ENCODE measurements at regions not wholly inside any gene's neighbourhood (a gene's known extent, or its start where the extent isn't known, plus 50 kb on each side); places are given as distances from the start of the nearest gene placed in this dataset.
"Not testable (repeated sequence)": the region's sequence is repeated elsewhere in the genome, so short reads cannot be mapped to it uniquely, and the experiment has no call there.

GRCh38 chr18:30141506-30141905, 901.0 kb downstream of the DSC3 start:
- not testable (repeated sequence) for DNase-seq

DNA sequence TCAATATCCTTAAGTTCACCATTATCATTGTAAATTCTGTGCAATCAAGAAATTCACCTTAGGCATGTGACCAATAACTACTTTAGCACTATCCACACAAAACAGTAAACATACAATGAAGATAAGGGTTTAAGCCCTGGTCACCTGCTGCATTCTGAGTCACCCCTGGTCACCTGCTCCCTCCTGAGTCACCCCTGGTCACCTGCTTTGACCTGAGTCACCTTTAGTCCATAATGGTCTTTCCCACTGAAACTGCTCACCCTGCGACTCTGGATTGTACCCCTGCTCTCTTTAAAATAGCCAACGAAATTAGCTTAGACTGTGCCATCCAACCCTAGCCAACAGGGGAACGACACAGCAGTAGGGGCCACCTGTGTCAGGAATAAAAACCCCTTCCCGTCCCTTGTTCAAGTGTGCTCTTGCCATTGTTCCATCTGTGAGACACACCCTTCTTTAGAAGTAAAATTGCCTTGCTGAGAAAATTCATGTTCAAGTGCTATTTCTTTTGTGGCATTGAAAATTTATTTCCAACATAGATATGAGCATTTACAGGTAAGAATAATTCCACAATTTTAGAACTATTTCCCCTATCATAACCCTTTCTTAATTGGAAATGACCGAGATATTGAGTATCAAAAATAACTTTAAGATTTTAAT, 902.8 kb downstream of the DSC3 start:
- no peak for DNase-seq

DNA sequence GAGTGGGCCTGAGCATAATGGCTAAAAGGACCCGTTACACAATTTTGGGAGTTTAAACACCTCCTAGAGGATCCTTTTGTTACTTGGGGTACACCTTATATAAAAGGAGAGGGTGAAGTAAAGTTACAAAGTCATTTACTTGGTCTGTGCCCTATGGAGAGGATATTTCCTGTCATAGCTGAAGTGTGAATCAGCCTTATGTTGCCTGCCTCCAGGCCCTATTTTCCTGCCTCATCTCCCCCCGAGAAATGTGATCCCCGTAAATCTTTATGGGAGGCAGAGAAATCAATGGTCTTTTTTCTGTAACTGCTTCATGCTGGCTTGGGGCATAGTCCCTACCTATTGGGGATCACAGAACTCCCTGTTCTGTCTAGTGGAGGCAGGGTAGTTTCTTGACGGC, 906.6 kb downstream of the DSC3 start:
- DNase-seq, result no peak

- no peak for DNase-seq
Observed at GRCh38 chr18:30134020-30134419, 908.5 kb downstream of the DSC3 start.

DNA sequence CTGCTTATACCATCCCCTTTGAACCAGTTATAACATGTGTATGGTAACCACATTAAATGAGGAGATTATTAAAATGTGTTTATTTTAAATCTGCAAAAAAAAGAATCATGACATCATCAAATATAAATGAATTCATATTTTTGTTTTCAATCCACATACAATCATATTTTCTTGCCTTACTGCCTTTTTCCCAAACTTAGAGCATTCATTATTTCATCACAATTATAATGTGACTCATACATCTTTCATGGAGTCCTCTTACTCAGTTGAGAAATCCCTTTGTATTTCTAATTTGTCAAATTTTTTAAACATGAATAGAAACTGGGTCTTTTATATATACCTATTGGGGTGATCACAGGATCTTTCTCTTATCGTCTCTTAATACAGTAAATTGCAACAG, 909.6 kb downstream of the DSC3 start:
- DNase-seq, result no peak

GRCh38 chr18:30121397-30121796, 921.1 kb downstream of the DSC3 start:
- no peak for DNase-seq

- no peak for DNase-seq
Observed at GRCh38 chr18:30113454-30113853, 929.1 kb downstream of the DSC3 start.

- DNase-seq, result no peak
Observed at GRCh38 chr18:30106356-30106755, 936.2 kb downstream of the DSC3 start.

DNA sequence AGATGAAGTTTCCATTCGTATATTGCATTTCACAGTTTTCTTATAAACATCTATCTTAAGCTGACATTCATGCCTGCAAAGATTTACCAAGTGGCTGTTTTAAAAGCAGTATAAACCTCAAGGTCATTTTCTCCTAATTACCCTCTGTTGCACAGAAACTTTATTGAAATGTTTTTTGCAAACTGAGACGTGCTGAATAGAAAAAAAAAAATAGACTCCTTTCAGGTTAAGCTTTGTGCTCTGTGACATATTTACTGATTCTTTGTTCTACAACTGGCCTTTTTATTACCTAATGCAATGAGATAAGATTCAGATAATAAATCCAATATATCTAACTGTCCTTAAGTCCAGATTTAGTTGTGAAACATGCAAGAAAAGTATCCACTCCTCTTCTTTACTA, 938.7 kb downstream of the DSC3 start:
- no peak for DNase-seq

DNA sequence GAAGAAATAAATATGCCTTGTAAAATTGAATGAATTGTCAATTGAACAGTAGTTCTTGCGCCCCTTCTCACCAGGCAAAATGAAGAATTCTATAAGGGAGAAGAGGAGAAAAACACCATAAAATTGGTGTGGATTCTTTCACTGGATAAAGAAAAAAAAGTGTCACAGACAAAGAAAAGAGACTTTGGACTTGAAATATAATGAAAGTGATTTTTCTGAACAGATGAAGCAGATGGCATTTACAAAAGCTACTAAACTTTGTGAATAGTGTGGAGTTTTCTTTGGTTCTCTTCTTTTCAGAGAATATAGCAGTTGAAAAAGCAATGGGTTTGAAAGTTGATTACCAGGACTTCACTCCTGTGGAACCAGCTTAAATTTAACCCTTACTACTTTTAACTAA, 945.7 kb downstream of the DSC3 start:
- DNase-seq, result no peak

- DNase-seq, result no peak
Observed at GRCh38 chr18:30094556-30094955, 948.0 kb downstream of the DSC3 start.

DNA sequence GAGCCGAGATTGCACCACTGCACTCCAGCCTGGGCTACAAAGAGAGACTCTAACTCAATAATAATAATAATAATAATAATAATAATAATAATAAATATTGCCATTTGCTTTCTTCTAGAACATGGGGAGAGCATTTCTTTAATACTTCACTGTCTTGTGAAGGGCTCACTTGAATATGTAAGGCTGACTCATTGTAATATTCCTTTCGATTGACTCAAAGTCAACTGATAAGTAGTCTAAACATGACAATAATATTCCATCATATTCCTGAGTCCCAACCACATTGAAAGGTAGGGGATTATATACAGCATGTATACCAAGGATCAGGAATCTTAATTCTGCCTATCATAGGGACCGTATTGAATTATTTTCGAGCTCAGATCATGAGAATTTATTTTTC, 949.2 kb downstream of the DSC3 start:
- DNase-seq, result no peak

DNA sequence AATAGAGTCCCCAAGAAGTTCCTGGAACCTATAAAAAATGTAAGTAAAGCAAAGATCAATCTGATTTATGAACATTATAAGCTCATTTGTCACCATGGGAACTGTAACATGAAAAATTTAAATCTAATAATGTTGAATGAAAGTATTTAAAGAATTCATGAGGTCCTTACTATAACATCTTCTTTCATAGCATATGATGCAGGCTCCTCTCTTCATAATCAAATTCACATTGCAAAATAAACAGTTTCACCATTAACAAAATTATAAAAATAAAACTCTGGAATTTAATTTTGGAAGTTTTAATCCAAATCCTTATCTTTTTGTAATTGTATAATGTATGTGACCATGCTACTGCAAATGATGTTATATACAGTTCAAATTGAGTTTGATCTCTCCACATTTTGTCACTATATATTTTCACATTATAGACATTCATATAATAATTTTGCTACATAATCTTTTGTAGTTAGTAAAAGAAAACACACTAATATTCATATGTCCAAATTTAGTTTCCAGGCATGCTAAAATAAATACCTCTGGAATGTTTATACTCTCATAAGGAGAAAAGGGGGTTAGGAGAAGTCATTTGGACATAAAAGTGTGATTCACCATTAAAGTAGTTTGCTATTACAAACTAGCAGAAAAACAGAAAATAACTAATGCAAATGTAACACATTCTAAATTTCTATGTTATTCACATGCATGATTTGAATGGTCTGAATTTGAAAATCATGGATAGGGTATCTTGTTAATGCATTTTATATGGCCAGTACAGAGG, 954.1 kb downstream of the DSC3 start:
- no peak for DNase-seq

- no peak for DNase-seq
Observed at GRCh38 chr18:30086351-30086750, 956.2 kb downstream of the DSC3 start.

- no peak for DNase-seq
Observed at GRCh38 chr18:30081122-30081521, 961.4 kb downstream of the DSC3 start.

DNA sequence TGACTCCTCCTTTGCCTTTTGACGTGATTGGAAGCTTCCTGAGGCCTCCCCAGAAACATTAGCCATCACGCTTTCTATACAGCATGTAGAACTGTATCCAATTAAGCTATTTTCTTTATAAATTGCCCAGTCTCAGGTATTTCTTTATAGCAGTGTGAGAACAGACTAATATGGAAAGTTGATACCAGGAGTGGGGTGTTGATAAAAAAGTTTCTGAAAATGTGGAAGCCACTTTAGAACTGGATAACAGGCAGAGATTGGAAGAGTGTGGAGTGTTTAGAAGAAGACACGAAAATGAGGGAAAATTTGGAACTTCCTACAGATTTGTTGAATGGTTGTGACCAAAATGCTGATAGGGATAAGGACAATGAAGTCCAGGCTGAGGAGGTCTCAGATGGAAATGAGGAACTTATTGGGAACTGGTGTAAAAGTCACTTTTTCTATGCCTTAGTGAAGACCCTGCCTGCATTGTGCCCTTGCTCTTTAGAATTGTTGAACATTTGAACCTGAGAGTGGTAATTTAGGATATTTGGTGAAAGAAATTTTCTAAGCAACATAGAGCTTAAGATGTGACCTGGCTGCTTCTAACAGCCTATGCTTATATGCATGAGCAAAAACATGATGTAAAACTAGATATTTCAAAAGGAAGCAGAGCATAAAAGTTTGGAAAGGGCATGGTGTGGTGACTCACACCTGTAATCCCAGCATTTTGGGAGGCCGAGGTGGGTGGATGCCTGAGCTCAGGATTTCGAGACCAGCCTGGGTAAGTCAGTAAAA, 969.7 kb downstream of the DSC3 start:
- DNase-seq, result no peak

DNA sequence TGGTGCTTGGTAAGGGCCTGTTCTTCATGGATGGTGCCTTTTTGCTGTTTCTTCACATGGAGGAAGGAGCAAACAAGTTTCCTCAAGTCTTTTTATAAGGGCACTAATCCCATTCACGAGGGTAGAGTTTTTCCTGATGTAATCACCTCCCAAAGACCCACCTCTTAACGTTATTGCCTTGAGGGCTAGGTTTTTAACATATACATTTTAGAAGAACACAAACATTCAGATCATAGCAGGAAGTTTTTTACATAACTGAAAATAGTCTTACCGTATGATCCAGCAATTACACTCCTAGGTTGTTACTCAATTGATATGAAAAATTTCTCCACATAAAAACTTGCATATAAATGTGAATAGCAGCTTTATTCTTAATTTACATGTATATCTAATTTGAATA, 976.3 kb downstream of the DSC3 start:
- DNase-seq, result no peak

- DNase-seq, result no peak
Observed at GRCh38 chr18:30057398-30057797, 985.1 kb downstream of the DSC3 start.

DNA sequence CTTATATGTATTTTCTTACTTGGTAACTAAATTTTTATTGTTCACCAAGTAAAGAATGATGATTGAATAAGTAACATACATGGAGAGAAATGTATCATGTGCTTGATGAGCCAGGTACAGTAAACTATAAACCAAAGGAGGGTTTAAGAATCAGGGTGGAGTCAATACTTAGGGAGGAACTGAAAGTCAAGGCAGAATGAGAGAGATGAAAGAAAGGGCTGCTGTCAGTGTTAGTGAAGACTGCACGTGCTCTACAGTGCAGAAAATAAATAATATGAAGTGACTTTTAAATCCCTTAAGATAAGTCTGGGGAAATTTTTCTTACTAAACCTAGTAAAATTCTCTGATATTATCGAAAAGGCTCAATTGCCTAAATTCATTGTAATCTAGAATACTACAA, 986.0 kb downstream of the DSC3 start:
- no peak for DNase-seq

DNA sequence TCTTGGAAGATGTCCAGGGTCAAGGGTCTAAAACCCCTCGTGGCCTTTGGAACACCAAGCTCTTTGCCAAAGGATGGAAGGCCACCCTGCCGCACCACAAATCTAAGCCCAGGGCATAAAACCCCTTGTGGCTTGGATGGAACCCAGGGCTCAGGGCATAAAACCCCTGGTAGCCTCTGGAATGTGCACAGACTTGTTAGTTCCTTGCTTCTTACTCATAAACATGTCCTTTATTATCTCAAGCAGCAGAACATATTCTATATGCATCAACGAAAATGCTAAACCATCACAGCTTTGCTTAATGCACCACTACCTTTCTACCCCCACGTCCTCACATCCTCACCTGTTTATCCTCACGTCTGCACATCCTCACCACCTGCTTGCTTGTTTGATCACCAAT, 998.0 kb downstream of the DSC3 start:
- DNase-seq, result no peak

DNA sequence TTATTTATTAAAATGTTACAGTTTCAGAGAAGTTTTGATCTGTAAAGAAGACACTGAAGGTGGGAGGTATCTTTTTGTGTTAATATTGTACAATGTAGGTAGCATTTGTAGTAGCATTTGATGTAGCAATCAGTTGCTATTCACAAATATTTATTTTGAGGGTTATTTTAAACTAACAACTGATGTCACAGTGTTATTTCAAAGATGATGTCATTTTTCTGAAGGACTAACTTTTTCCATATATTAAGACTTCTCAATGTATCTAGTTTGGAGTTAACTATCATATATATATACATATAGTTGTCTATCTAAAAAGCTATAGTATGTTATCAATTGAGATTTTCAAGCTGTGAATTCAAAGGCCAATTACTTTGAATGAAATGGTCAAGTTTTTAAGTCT, 1003.3 kb downstream of the DSC3 start:
- no peak for DNase-seq

- no peak for DNase-seq
Observed at GRCh38 chr18:30034818-30035217, 1007.7 kb downstream of the DSC3 start.

DNA sequence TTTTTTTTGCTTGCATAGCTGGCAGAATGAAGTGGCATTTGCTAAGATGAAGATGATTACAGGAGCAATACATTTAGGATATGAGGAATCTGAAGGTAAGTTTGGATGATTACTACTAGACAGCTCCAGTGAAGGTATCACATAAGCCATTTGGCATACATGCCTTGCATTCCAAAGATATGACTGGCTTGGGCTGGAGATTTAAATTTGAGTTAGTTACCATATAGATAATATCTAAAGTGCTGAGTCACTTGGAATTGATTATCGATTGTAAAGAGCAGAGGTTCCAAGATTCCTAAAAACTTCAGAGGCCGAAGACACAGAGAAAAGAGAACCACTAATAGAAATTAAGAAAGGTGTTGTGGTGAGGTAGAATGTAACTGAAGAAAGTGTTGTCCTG, 1026.4 kb downstream of the DSC3 start:
- DNase-seq, result no peak

DNA sequence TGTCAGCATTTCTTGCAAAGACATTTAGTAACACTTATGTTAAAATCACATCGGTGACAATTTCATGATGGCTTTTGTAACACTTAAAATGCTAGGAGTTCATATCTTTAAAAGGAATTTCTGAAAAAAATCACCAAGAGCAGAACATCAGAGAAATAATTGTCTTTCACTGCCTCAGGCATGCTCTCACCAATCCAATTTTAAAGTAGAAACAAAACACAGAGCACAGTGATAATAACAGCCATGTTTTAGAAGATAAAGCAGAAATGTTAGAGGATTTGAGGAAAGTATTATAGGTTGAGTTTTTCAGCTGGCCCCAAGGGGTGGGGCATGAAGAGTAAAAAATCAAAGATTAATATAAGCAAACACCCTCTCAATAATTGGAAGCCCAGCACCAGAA, 1037.6 kb downstream of the DSC3 start:
- DNase-seq, result no peak

Data from CD4-positive, alpha-beta T cell treated with Interleukin-15 for 1 hour (primary cell).